GM23338 (cell line): ENCODE measurements at regions not wholly inside any gene's neighbourhood (a gene's known extent, or its start where the extent isn't known, plus 50 kb on each side); places are given as distances from the start of the nearest gene placed in this dataset.

Source experiments
- ATAC-seq: fragments of 200-7000 bp; cut with Tn5 transposase; 3 replicates; pipeline ENCODE4 v1.9.1; 2020
- DNase-seq: peaks from one replicate; pipeline ENCODE4 v3.0.0-alpha.2; 2015; ENCODE audit warnings: low spot score
- H2AFZ ChIP-seq: fragments of 200-600 bp; sonication (generic); 2 replicates; pipeline ENCODE4 v1.8.0; 2016; ENCODE audit warnings: antibody characterized with exemption, mild to moderate bottlenecking, moderate library complexity
- H3F3A ChIP-seq: fragments of 200-600 bp; sonication (generic); replicated peaks from 2 replicates; pipeline ENCODE4 v1.8.0; 2017; ENCODE audit warnings: antibody characterized with exemption, mixed run types, low read depth
- H3K27ac ChIP-seq: fragments of 200-600 bp; sonication (generic); 2 replicates; pipeline ENCODE4 v1.6.1; 2016; ENCODE audit warnings: low read depth
- H3K27me3 ChIP-seq: fragments of 200-600 bp; sonication (generic); 2 replicates; pipeline ENCODE4 v1.8.0; 2016; ENCODE audit warnings: mild to moderate bottlenecking, mixed run types, moderate library complexity; ENCODE audit not compliant: insufficient read depth
- H3K36me3 ChIP-seq: fragments of 200-600 bp; sonication (generic); 2 replicates; pipeline ENCODE4 v1.8.0; 2016; ENCODE audit warnings: mild to moderate bottlenecking; ENCODE audit not compliant: insufficient read depth
- H3K4me1 ChIP-seq: fragments of 200-600 bp; sonication (generic); 2 replicates; pipeline ENCODE4 v1.8.0; 2016; ENCODE audit warnings: mild to moderate bottlenecking, moderate library complexity; ENCODE audit not compliant: insufficient read depth
- H3K4me2 ChIP-seq: fragments of 200-600 bp; sonication (generic); 2 replicates; pipeline ENCODE4 v1.7.1; 2017; ENCODE audit warnings: mixed run types
- H3K4me3 ChIP-seq: fragments of 200-600 bp; sonication (generic); 2 replicates; pipeline ENCODE4 v1.6.1; 2016; ENCODE audit warnings: mixed run types
- H3K79me2 ChIP-seq: fragments of 200-600 bp; sonication (generic); replicated peaks from 2 replicates; pipeline ENCODE4 v1.8.0; 2017; ENCODE audit warnings: mild to moderate bottlenecking; ENCODE audit not compliant: insufficient read depth
- H3K9me2 ChIP-seq: fragments of 200-600 bp; sonication (generic); 2 replicates; pipeline ENCODE4 v1.8.0; 2017; ENCODE audit not compliant: insufficient read depth
- H4K20me1 ChIP-seq: fragments of 200-600 bp; sonication (generic); replicated peaks from 2 replicates; pipeline ENCODE4 v1.8.0; 2017; ENCODE audit warnings: mild to moderate bottlenecking; ENCODE audit not compliant: insufficient read depth
- H3K27ac Mint-ChIP-seq: 2 replicates; pipeline ENCODE4 v1.8.0; 2020; ENCODE audit warnings: inconsistent platforms, mild to moderate bottlenecking, moderate library complexity, mixed read lengths
- H3K27me3 Mint-ChIP-seq: 3 replicates; pipeline ENCODE4 v1.8.0; 2022; ENCODE audit warnings: low read depth, mild to moderate bottlenecking, moderate library complexity, mixed read lengths, inconsistent platforms; ENCODE audit not compliant: insufficient read depth, poor library complexity
- H3K36me3 Mint-ChIP-seq: 3 replicates; pipeline ENCODE4 v1.8.0; 2021; ENCODE audit warnings: low read depth, mild to moderate bottlenecking, inconsistent platforms, moderate library complexity, mixed read lengths
- H3K4me1 Mint-ChIP-seq: 3 replicates; pipeline ENCODE4 v1.8.0; 2020; ENCODE audit warnings: mild to moderate bottlenecking, inconsistent platforms, mixed read lengths
- H3K4me3 Mint-ChIP-seq: 3 replicates; pipeline ENCODE4 v1.8.0; 2021; ENCODE audit warnings: moderate library complexity, mild to moderate bottlenecking, inconsistent platforms, mixed read lengths
- H3K9me3 Mint-ChIP-seq: 3 replicates; pipeline ENCODE4 v1.8.0; 2020; ENCODE audit warnings: moderate library complexity, mild to moderate bottlenecking, inconsistent platforms, mixed read lengths
- CREB1 ChIP-seq: fragments of 250-450 bp; sonication (Bioruptor Pico); IDR thresholded peaks from 2 replicates; pipeline ENCODE4 v1.5.0; 2020; ENCODE audit warnings: low read depth, mild to moderate bottlenecking, moderate library complexity
- CTCF ChIP-seq, 2 experiments: fragments of 200-600 bp in 1 of 2; sonication (generic) in 1 of 2; conservative IDR thresholded peaks; 2 replicates each; pipeline versions ENCODE4 v1.5.1 to v1.6.1; 2016 to 2017; ENCODE audit warnings: antibody characterized with exemption in 2 of 2, low read depth in 2 of 2, mild to moderate bottlenecking in 2 of 2, moderate library complexity in 1 of 2
- ETS1 ChIP-seq: IDR thresholded peaks from 2 replicates; pipeline ENCODE4 v1.6.1; 2016; ENCODE audit warnings: antibody characterized with exemption
- EZH2 ChIP-seq: fragments of 200-600 bp; sonication (generic); IDR thresholded peaks from one replicate; pipeline ENCODE4 v1.8.0; 2017; ENCODE audit warnings: antibody characterized with exemption, mild to moderate bottlenecking, low read depth; ENCODE audit not compliant: unreplicated experiment
- EZH2phosphoT487 ChIP-seq: fragments of 200-600 bp; sonication (generic); IDR thresholded peaks from one replicate; pipeline ENCODE4 v1.8.1; 2018; ENCODE audit warnings: antibody characterized with exemption; ENCODE audit not compliant: unreplicated experiment
- POLR2AphosphoS5 ChIP-seq: IDR thresholded peaks from 2 replicates; pipeline ENCODE4 v1.6.1; 2016; ENCODE audit warnings: antibody characterized with exemption, low read depth
- ZNF462 ChIP-seq: fragments of 250-450 bp; sonication (Bioruptor Pico); IDR thresholded peaks from 2 replicates; pipeline ENCODE4 v1.5.0; 2020; ENCODE audit warnings: mild to moderate bottlenecking, moderate library complexity

- no peak for TF ChIP-seq ZNF462
These were observed 922.7 kb downstream of the BCL11A start (continued) for GRCh38 chr2:59630789-59631188.

GRCh38 chr2:59627599-59627998 lies 925.9 kb downstream of the BCL11A start:
- Histone ChIP-seq H3K4me2 (no peak overlapping the region), H3K27ac (no peak overlapping the region), H4K20me1 (no peaks in the 10 kb centered on the region), H3K4me1 (no peaks in the 10 kb centered on the region), H3K79me2 (no peaks in the 10 kb centered on the region), H3K36me3 (no peaks in the 10 kb centered on the region), H3F3A (no peaks in the 10 kb centered on the region), H3K9me2 (no peaks in the 10 kb centered on the region; the same call in 1 of the 2 replicates), H3K27me3 (no peaks in the 10 kb centered on the region), H2AFZ (no peak overlapping the region), H3K4me3 (no peak overlapping the region)
- no peaks in the 10 kb centered on the region; the same call in 2 of the 3 replicates for H3K4me1 Mint-ChIP-seq
- no peaks in the 10 kb centered on the region for H3K27me3 Mint-ChIP-seq
- no peak for ATAC-seq
- no peak for DNase-seq
- no peak overlapping the region for H3K4me3 Mint-ChIP-seq
- H3K9me3 Mint-ChIP-seq = peaks cover 4% of the 10 kb centered on the region; the same call in 1 of the 3 replicates
- H3K27ac Mint-ChIP-seq = no peak overlapping the region
- TF ChIP-seq EZH2phosphoT487 = no peak
- no peak for TF ChIP-seq ETS1
- no peak for TF ChIP-seq EZH2
- TF ChIP-seq POLR2AphosphoS5 = no peak
- TF ChIP-seq ZNF462 = no peak
- no peak for TF ChIP-seq CTCF (conservative IDR thresholded peaks at IDR 0.05; ENCODE audit: low read depth in 2 of 2)
- no peak for TF ChIP-seq CREB1
- no peaks in the 10 kb centered on the region for H3K36me3 Mint-ChIP-seq
